Loucy (cell line): ENCODE measurements at regions not wholly inside any gene's neighbourhood (a gene's known extent, or its start where the extent isn't known, plus 50 kb on each side); places are given as distances from the start of the nearest gene placed in this dataset.

Source experiments
- H2AFZ ChIP-seq: fragments of 200-600 bp; sonication (generic); 2 replicates; pipeline ENCODE4 v1.6.0; 2016; ENCODE audit warnings: antibody characterized with exemption, mild to moderate bottlenecking, low read length, moderate library complexity
- H3F3A ChIP-seq: fragments of 200-600 bp; 2 replicates; pipeline ENCODE4 v1.6.0; 2016; ENCODE audit warnings: antibody characterized with exemption, low read depth, mild to moderate bottlenecking
- H3K27me3 ChIP-seq: fragments of 200-600 bp; sonication (generic); 2 replicates; pipeline ENCODE4 v1.6.1; 2014; ENCODE audit warnings: low read length, mild to moderate bottlenecking; ENCODE audit not compliant: insufficient read depth, poor library complexity, severe bottlenecking
- H3K36me3 ChIP-seq: fragments of 200-600 bp; sonication (generic); 2 replicates; pipeline ENCODE4 v1.6.1; 2016; ENCODE audit warnings: low read length; ENCODE audit not compliant: insufficient read depth
- H3K4me1 ChIP-seq: fragments of 200-600 bp; sonication (generic); 2 replicates; pipeline ENCODE4 v1.5.1; 2014; ENCODE audit warnings: low read length, mild to moderate bottlenecking; ENCODE audit not compliant: insufficient read depth, poor library complexity, severe bottlenecking
- H3K4me2 ChIP-seq: fragments of 200-600 bp; sonication (generic); 2 replicates; pipeline ENCODE4 v1.6.0; 2014; ENCODE audit warnings: antibody characterized with exemption, low read length, low read depth, mild to moderate bottlenecking; ENCODE audit not compliant: poor library complexity, severe bottlenecking
- H3K4me3 ChIP-seq: fragments of 200-600 bp; sonication (generic); 2 replicates; pipeline ENCODE4 v1.5.1; 2014; ENCODE audit warnings: low read length, mild to moderate bottlenecking, mixed read lengths; ENCODE audit not compliant: poor library complexity, severe bottlenecking
- H3K79me2 ChIP-seq: fragments of 200-600 bp; sonication (generic); 2 replicates; pipeline ENCODE4 v1.6.1; 2014; ENCODE audit warnings: low read length; ENCODE audit not compliant: insufficient read depth
- H3K9ac ChIP-seq: fragments of 200-600 bp; sonication (generic); 2 replicates; pipeline ENCODE4 v1.6.0; 2014; ENCODE audit warnings: mild to moderate bottlenecking, low read depth, low read length, moderate library complexity; ENCODE audit not compliant: poor library complexity, severe bottlenecking
- H3K9me2 ChIP-seq: fragments of 200-600 bp; sonication (generic); replicated peaks from 2 replicates; pipeline ENCODE4 v1.6.1; 2016; ENCODE audit warnings: low read depth, low read length, mixed read lengths
- H3K9me3 ChIP-seq: fragments of 200-600 bp; sonication (generic); 2 replicates; pipeline ENCODE4 v1.6.1; 2014; ENCODE audit warnings: mild to moderate bottlenecking, antibody characterized with exemption, low read length, low read depth; ENCODE audit not compliant: insufficient read depth
- H4K20me1 ChIP-seq: fragments of 200-600 bp; sonication (generic); 2 replicates; pipeline ENCODE4 v1.6.0; 2014; ENCODE audit warnings: antibody characterized with exemption, low read length, mild to moderate bottlenecking; ENCODE audit not compliant: insufficient read depth, poor library complexity, severe bottlenecking
- CTCF ChIP-seq: fragments of 200-600 bp; sonication (generic); conservative IDR thresholded peaks from 2 replicates; pipeline ENCODE4 v1.5.1; 2014; ENCODE audit warnings: mild to moderate bottlenecking, antibody characterized with exemption, low read length
- EZH2phosphoT487 ChIP-seq: fragments of 200-600 bp; IDR thresholded peaks from 2 replicates; pipeline ENCODE4 v1.6.1; 2018; ENCODE audit warnings: antibody characterized with exemption, mild to moderate bottlenecking, moderate library complexity, borderline replicate concordance

- H3K4me2 ChIP-seq = no peak overlapping the region
- H3K36me3 ChIP-seq = no peaks in the 10 kb centered on the region
- H3K4me3 ChIP-seq = no peak overlapping the region
- H3K9me2 ChIP-seq = no peaks in the 10 kb centered on the region
- H2AFZ ChIP-seq = no peak overlapping the region
- no peaks in the 10 kb centered on the region for H3K4me1 ChIP-seq
- H3F3A ChIP-seq = no peaks in the 10 kb centered on the region
- H3K9me3 ChIP-seq = no peaks in the 10 kb centered on the region
- H4K20me1 ChIP-seq = no peaks in the 10 kb centered on the region
- H3K9ac ChIP-seq = no peak overlapping the region
- no peaks in the 10 kb centered on the region for H3K79me2 ChIP-seq
- TF ChIP-seq CTCF (no peak), EZH2phosphoT487 (no peak)
- no peaks in the 10 kb centered on the region for H3K27me3 ChIP-seq
Observed at GRCh38 chr12:88725592-88726143, 145.4 kb upstream of the KITLG start.

GRCh38 chr12:88723219-88723618 lies 142.9 kb upstream of the KITLG start:
- H3K9me2 ChIP-seq = no peaks in the 10 kb centered on the region
- no peaks in the 10 kb centered on the region for H3K9me3 ChIP-seq
- no peaks in the 10 kb centered on the region for H3F3A ChIP-seq
- no peak overlapping the region for H3K4me3 ChIP-seq
- no peaks in the 10 kb centered on the region for H3K4me1 ChIP-seq
- no peaks in the 10 kb centered on the region for H3K27me3 ChIP-seq
- H4K20me1 ChIP-seq = no peaks in the 10 kb centered on the region
- no peak overlapping the region for H3K9ac ChIP-seq
- H3K4me2 ChIP-seq = no peak overlapping the region
- no peak overlapping the region for H2AFZ ChIP-seq
- no peaks in the 10 kb centered on the region for H3K79me2 ChIP-seq
- no peaks in the 10 kb centered on the region for H3K36me3 ChIP-seq
- TF ChIP-seq CTCF = no peak
- TF ChIP-seq EZH2phosphoT487 = no peak

GRCh38 chr12:88720785-88721650 lies 140.7 kb upstream of the KITLG start:
- Histone ChIP-seq H4K20me1 (no peaks in the 10 kb centered on the region), H3K9me3 (no peaks in the 10 kb centered on the region), H3K79me2 (no peaks in the 10 kb centered on the region), H3K9ac (no peak overlapping the region), H3F3A (no peaks in the 10 kb centered on the region), H3K4me3 (no peak overlapping the region), H3K9me2 (no peaks in the 10 kb centered on the region), H3K27me3 (no peaks in the 10 kb centered on the region), H3K4me1 (peaks cover 19% of the 10 kb centered on the region), H3K4me2 (no peak overlapping the region), H3K36me3 (no peaks in the 10 kb centered on the region), H2AFZ (no peak overlapping the region)
- no peak for TF ChIP-seq EZH2phosphoT487
- no peak for TF ChIP-seq CTCF
